Sigmoid colon (tissue), 4 donors: ENCODE measurements at regions not wholly inside any gene's neighbourhood (a gene's known extent, or its start where the extent isn't known, plus 50 kb on each side); places are given as distances from the start of the nearest gene placed in this dataset.
A peak's percentile ranks its signal among the peaks of the same experiment; 100 is the strongest.

ENCODE experiments used
- EP300 ChIP-seq, 4 donors: sonication (generic); formaldehyde crosslinking; IDR thresholded peaks; one replicate each; pipeline ENCODE4 v1.6.1; 2017; ENCODE audit warnings: antibody characterized with exemption in 4 of 4
- POLR2A ChIP-seq, 2 donors: fragments of 450-650 bp; IDR thresholded peaks; one replicate each; pipeline ENCODE4 v1.6.1; 2016; ENCODE audit warnings: antibody characterized with exemption in 2 of 2, mild to moderate bottlenecking in 2 of 2, moderate library complexity in 2 of 2
- POLR2AphosphoS5 ChIP-seq, 4 donors: sonication (generic); formaldehyde crosslinking; IDR thresholded peaks; one replicate each; pipeline ENCODE4 v1.6.1; 2017; ENCODE audit warnings: antibody characterized with exemption in 4 of 4
- TF ChIP-seq, protein P1 (sequence below), 4 experiments: fragments of 450-650 bp in 3 of 4; fragments of 200-600 bp in 1 of 4; IDR thresholded peaks; one replicate each; pipeline ENCODE4 v1.5.1; 2016 to 2019; ENCODE audit warnings: antibody characterized with exemption in 4 of 4, mild to moderate bottlenecking in 3 of 4, moderate library complexity in 2 of 4

DNA sequence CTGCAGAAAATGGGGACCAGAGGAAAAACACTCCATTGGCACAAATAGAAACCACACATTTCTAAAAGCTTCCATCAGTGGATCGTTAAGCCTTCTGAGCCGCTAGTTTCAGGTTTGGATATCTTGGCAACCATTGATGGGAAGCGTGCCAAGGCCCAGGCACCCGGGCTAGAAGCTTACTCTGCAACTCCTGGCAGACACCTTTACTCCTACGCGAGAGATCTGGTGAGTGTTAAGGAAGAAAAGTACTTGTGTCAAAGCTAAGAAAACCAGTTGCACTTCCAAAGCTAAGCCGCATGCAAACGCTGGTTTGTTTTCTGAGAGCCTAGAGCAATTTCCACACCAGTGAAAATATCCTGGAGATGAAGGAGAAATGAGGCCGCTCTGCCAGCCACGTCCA lies 472.4 kb downstream of the PMP22 start:
- TF ChIP-seq, protein P1, sequence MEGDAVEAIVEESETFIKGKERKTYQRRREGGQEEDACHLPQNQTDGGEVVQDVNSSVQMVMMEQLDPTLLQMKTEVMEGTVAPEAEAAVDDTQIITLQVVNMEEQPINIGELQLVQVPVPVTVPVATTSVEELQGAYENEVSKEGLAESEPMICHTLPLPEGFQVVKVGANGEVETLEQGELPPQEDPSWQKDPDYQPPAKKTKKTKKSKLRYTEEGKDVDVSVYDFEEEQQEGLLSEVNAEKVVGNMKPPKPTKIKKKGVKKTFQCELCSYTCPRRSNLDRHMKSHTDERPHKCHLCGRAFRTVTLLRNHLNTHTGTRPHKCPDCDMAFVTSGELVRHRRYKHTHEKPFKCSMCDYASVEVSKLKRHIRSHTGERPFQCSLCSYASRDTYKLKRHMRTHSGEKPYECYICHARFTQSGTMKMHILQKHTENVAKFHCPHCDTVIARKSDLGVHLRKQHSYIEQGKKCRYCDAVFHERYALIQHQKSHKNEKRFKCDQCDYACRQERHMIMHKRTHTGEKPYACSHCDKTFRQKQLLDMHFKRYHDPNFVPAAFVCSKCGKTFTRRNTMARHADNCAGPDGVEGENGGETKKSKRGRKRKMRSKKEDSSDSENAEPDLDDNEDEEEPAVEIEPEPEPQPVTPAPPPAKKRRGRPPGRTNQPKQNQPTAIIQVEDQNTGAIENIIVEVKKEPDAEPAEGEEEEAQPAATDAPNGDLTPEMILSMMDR (IDR thresholded peaks at IDR 0.05), result no peak
- no peak for TF ChIP-seq EP300 (IDR thresholded peaks at IDR 0.05)
- peak; percentile 66 to 90 (median 79) for TF ChIP-seq POLR2AphosphoS5 (IDR thresholded peaks at IDR 0.05)
- TF ChIP-seq POLR2A (IDR thresholded peaks at IDR 0.05), result no peak
